A549 (cell line): ENCODE measurements at regions not wholly inside any gene's neighbourhood (a gene's known extent, or its start where the extent isn't known, plus 50 kb on each side); places are given as distances from the start of the nearest gene placed in this dataset.
"Not testable (repeated sequence)": the region's sequence is repeated elsewhere in the genome, so short reads cannot be mapped to it uniquely, and the experiment has no call there.

Source experiments
- CHD2 ChIP-seq: fragments of 150-350 bp; IDR thresholded peaks from 2 replicates; pipeline ENCODE4 v1.6.1; 2014; ENCODE audit warnings: low read length; ENCODE audit not compliant: partially characterized antibody
- POLR2A ChIP-seq: IDR thresholded peaks from 2 replicates; pipeline ENCODE4 v1.6.1; 2012; ENCODE audit warnings: mild to moderate bottlenecking, low read length
- RAD21 ChIP-seq, 2 experiments: fragments of >200 bp in 1 of 2; sonication (Bioruptor Twin) in 1 of 2; formaldehyde crosslinking in 1 of 2; IDR thresholded peaks in 1 of 2; conservative IDR thresholded peaks in 1 of 2; 2 replicates in 1 of 2; 3 replicates in 1 of 2; pipeline ENCODE4 v1.6.1; 2012 to 2018; ENCODE audit warnings: inconsistent platforms in 1 of 2
- REST ChIP-seq: fragments of 200-600 bp; sonication (generic); IDR thresholded peaks from 2 replicates; pipeline ENCODE4 v1.6.1; 2016; ENCODE audit warnings: antibody characterized with exemption, mild to moderate bottlenecking, moderate library complexity
- SMC3 ChIP-seq: fragments of >200 bp; sonication (Bioruptor Twin); formaldehyde crosslinking; IDR thresholded peaks from 3 replicates; pipeline ENCODE4 v1.6.1; 2018; ENCODE audit warnings: inconsistent platforms
- ZC3H11A ChIP-seq: fragments of 450-650 bp; IDR thresholded peaks from 2 replicates; pipeline ENCODE4 v1.6.1; 2014; ENCODE audit warnings: antibody characterized with exemption, mild to moderate bottlenecking

DNA sequence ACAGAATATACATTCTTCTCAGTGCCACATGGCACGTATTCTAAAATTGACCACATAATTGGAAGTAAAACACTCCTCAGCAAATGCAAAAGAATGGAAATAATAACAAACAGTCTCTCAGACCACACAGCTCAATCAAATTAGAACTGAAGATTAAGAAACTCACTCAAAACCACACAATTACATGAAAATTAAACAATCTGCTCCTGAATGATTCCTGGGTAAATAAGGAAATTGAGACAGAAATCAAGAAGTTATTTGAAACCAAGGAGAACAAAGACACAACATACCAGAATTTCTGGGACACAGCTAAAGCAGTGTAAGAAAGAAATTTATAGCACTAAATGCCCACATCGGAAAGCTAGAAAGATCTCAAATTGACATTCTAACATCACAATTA, 637.3 kb downstream of the ANKRD50 start:
- TF ChIP-seq POLR2A; ZC3H11A; SMC3; RAD21 (conservative IDR thresholded peaks at IDR 0.05 in 1 of 2, IDR thresholded peaks at IDR 0.05 in 1 of 2); REST; CHD2: not testable (repeated sequence)
